ENCODE measurements at regions not wholly inside any gene's neighbourhood (a gene's known extent, or its start where the extent isn't known, plus 50 kb on each side); places are given as distances from the start of the nearest gene placed in this dataset.
A peak's percentile ranks its signal among the peaks of the same experiment; 100 is the strongest.

- peaks cover 9% of the 10 kb centered on the region for H3K4me1 Mint-ChIP-seq (ENCODE audit: low read depth, unreplicated experiment)
- no peaks in the 10 kb centered on the region for H3K27me3 Mint-ChIP-seq (ENCODE audit: unreplicated experiment)
- no TSS peak for BruUV-seq (replicated peaks)
- no peak overlapping the region for H3K27ac Mint-ChIP-seq (ENCODE audit: unreplicated experiment)
- no peaks in the 10 kb centered on the region for H3K36me3 Mint-ChIP-seq (ENCODE audit: insufficient read depth, unreplicated experiment)
- no peak for DNase-seq
- no peak overlapping the region for H3K4me3 Mint-ChIP-seq (ENCODE audit: low read depth, unreplicated experiment)
- TF ChIP-seq CTCF (IDR thresholded peaks at IDR 0.05; ENCODE audit: unreplicated experiment), result no peak
- intact Hi-C loops (cut with micrococcal nuclease; ENCODE audit: unreplicated experiment), result loop anchor here (10.0 kb wide), 1 partner anchor 141 kb away; no protein-coding TSS in a partner anchor
- CTCF ChIA-PET, result no interaction called here
- no peaks in the 10 kb centered on the region for H3K9me3 Mint-ChIP-seq (ENCODE audit: low read depth, unreplicated experiment)
Measured at GRCh38 chr2:117195381-117195780, 619.1 kb upstream of the DDX18 start.

- intact Hi-C loops (cut with micrococcal nuclease; ENCODE audit: unreplicated experiment), result loop anchor here (10.0 kb wide), 1 partner anchor 145 kb away; no protein-coding TSS in a partner anchor
- no peak overlapping the region for H3K4me3 Mint-ChIP-seq (ENCODE audit: low read depth, unreplicated experiment)
- peaks cover 9% of the 10 kb centered on the region for H3K4me1 Mint-ChIP-seq (ENCODE audit: low read depth, unreplicated experiment)
- peak overlapping the region; percentile 28 for H3K27ac Mint-ChIP-seq (ENCODE audit: unreplicated experiment)
- BruUV-seq (replicated peaks), result no TSS peak
- H3K9me3 Mint-ChIP-seq (ENCODE audit: low read depth, unreplicated experiment), result peaks cover 8% of the 10 kb centered on the region
- no peak for DNase-seq
- no peak for TF ChIP-seq CTCF (IDR thresholded peaks at IDR 0.05; ENCODE audit: unreplicated experiment)
- no peaks in the 10 kb centered on the region for H3K36me3 Mint-ChIP-seq (ENCODE audit: insufficient read depth, unreplicated experiment)
- CTCF ChIA-PET, result no interaction called here
- H3K27me3 Mint-ChIP-seq (ENCODE audit: unreplicated experiment), result no peaks in the 10 kb centered on the region
Measured at GRCh38 chr2:117199511-117199910, 615.0 kb upstream of the DDX18 start.

- Mint-ChIP-seq H3K36me3 (ENCODE audit: insufficient read depth, unreplicated experiment) (no peaks in the 10 kb centered on the region), H3K4me3 (ENCODE audit: low read depth, unreplicated experiment) (no peak overlapping the region), H3K27ac (ENCODE audit: unreplicated experiment) (no peak overlapping the region), H3K9me3 (ENCODE audit: low read depth, unreplicated experiment) (peaks cover 8% of the 10 kb centered on the region), H3K27me3 (ENCODE audit: unreplicated experiment) (no peaks in the 10 kb centered on the region), H3K4me1 (ENCODE audit: low read depth, unreplicated experiment) (no peaks in the 10 kb centered on the region)
- BruUV-seq (replicated peaks), result no TSS peak
- DNase-seq, result no peak
- no peak for TF ChIP-seq CTCF (IDR thresholded peaks at IDR 0.05; ENCODE audit: unreplicated experiment)
- CTCF ChIA-PET, result no interaction called here
- intact Hi-C loops (cut with micrococcal nuclease; ENCODE audit: unreplicated experiment), result no loop called here
Measured at GRCh38 chr2:117212562-117212961, 601.9 kb upstream of the DDX18 start.

GRCh38 chr2:117217145-117217544 is 597.3 kb upstream of the DDX18 start:
- intact Hi-C loops (cut with micrococcal nuclease; ENCODE audit: unreplicated experiment), result no loop called here
- H3K4me1 Mint-ChIP-seq (ENCODE audit: low read depth, unreplicated experiment), result no peaks in the 10 kb centered on the region
- CTCF ChIA-PET, result no interaction called here
- H3K27ac Mint-ChIP-seq (ENCODE audit: unreplicated experiment), result no peak overlapping the region
- H3K4me3 Mint-ChIP-seq (ENCODE audit: low read depth, unreplicated experiment), result no peak overlapping the region
- H3K9me3 Mint-ChIP-seq (ENCODE audit: low read depth, unreplicated experiment), result peaks cover 8% of the 10 kb centered on the region
- no TSS peak for BruUV-seq (replicated peaks)
- no peak for TF ChIP-seq CTCF (IDR thresholded peaks at IDR 0.05; ENCODE audit: unreplicated experiment)
- H3K27me3 Mint-ChIP-seq (ENCODE audit: unreplicated experiment), result no peaks in the 10 kb centered on the region
- DNase-seq, result no peak
- no peaks in the 10 kb centered on the region for H3K36me3 Mint-ChIP-seq (ENCODE audit: insufficient read depth, unreplicated experiment)

Data from Calu3 (cell line).